Sigmoid colon (tissue), 4 donors: ENCODE measurements at regions not wholly inside any gene's neighbourhood (a gene's known extent, or its start where the extent isn't known, plus 50 kb on each side); places are given as distances from the start of the nearest gene placed in this dataset.

ENCODE experiments used
- EP300 ChIP-seq, 4 donors: sonication (generic); formaldehyde crosslinking; IDR thresholded peaks; one replicate each; pipeline ENCODE4 v1.6.1; 2017; ENCODE audit warnings: antibody characterized with exemption in 4 of 4
- POLR2A ChIP-seq, 2 donors: fragments of 450-650 bp; IDR thresholded peaks; one replicate each; pipeline ENCODE4 v1.6.1; 2016; ENCODE audit warnings: antibody characterized with exemption in 2 of 2, mild to moderate bottlenecking in 2 of 2, moderate library complexity in 2 of 2
- POLR2AphosphoS5 ChIP-seq, 4 donors: sonication (generic); formaldehyde crosslinking; IDR thresholded peaks; one replicate each; pipeline ENCODE4 v1.6.1; 2017; ENCODE audit warnings: antibody characterized with exemption in 4 of 4
- TF ChIP-seq, protein P1 (sequence below), 4 experiments: fragments of 450-650 bp in 3 of 4; fragments of 200-600 bp in 1 of 4; IDR thresholded peaks; one replicate each; pipeline ENCODE4 v1.5.1; 2016 to 2019; ENCODE audit warnings: antibody characterized with exemption in 4 of 4, mild to moderate bottlenecking in 3 of 4, moderate library complexity in 2 of 4

DNA sequence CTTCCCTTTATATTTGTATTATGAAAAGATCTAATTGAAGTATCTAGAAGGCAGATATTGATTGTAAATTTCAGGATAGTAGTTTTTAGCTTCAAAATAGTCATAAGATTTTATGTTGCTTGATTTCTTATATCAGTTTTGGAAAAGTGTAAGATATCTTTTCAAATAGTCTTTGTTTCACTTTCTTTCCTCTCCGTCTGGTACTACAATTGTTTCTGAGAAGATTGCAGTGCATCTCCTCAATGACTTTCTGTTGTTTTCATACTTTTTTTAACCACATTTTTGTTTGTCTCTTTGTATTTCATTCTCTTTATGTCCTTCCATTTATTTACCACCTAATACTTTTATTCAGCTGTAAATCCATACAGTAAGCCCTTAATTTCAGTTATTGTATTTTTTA, 964.6 kb upstream of the B3GALT2 start:
- TF ChIP-seq, protein P1, sequence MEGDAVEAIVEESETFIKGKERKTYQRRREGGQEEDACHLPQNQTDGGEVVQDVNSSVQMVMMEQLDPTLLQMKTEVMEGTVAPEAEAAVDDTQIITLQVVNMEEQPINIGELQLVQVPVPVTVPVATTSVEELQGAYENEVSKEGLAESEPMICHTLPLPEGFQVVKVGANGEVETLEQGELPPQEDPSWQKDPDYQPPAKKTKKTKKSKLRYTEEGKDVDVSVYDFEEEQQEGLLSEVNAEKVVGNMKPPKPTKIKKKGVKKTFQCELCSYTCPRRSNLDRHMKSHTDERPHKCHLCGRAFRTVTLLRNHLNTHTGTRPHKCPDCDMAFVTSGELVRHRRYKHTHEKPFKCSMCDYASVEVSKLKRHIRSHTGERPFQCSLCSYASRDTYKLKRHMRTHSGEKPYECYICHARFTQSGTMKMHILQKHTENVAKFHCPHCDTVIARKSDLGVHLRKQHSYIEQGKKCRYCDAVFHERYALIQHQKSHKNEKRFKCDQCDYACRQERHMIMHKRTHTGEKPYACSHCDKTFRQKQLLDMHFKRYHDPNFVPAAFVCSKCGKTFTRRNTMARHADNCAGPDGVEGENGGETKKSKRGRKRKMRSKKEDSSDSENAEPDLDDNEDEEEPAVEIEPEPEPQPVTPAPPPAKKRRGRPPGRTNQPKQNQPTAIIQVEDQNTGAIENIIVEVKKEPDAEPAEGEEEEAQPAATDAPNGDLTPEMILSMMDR (IDR thresholded peaks at IDR 0.05): no peak
- TF ChIP-seq POLR2AphosphoS5 (IDR thresholded peaks at IDR 0.05) (no peak), EP300 (IDR thresholded peaks at IDR 0.05) (no peak), POLR2A (IDR thresholded peaks at IDR 0.05) (no peak)
